B cell (primary cell): ENCODE measurements at regions not wholly inside any gene's neighbourhood (a gene's known extent, or its start where the extent isn't known, plus 50 kb on each side); places are given as distances from the start of the nearest gene placed in this dataset.

Experiments
- CTCF ChIP-seq: fragments of 200-600 bp; IDR thresholded peaks from one replicate; pipeline ENCODE4 v1.8.0; 2022; ENCODE audit warnings: antibody characterized with exemption, mild to moderate bottlenecking
- EZH2 ChIP-seq: IDR thresholded peaks from 2 replicates; pipeline ENCODE4 v1.6.1; 2012; ENCODE audit warnings: borderline replicate concordance, low read depth, mild to moderate bottlenecking, moderate library complexity, low read length; ENCODE audit not compliant: insufficient read depth, poor library complexity, severe bottlenecking

- no peak for TF ChIP-seq EZH2
- no peak for TF ChIP-seq CTCF
Observed at GRCh38 chr12:60836651-60837050, 1240.8 kb downstream of the SLC16A7 start.
